WTC11 (cell line): ENCODE measurements at regions not wholly inside any gene's neighbourhood (a gene's known extent, or its start where the extent isn't known, plus 50 kb on each side); places are given as distances from the start of the nearest gene placed in this dataset.

Source experiments
- ATF2 ChIP-seq: sonication (generic); formaldehyde crosslinking; IDR thresholded peaks from 2 replicates; pipeline ENCODE4 v1.8.1; 2022; ENCODE audit warnings: low read depth, missing genetic modification reagents, borderline replicate concordance
- CTCF ChIP-seq: fragments of 200-600 bp; IDR thresholded peaks from 2 replicates; pipeline ENCODE4 v1.8.0; 2022; ENCODE audit warnings: antibody characterized with exemption
- NFYB ChIP-seq: sonication (generic); formaldehyde crosslinking; conservative IDR thresholded peaks from 2 replicates; pipeline ENCODE4 v1.8.0; 2022; ENCODE audit warnings: low read depth, missing genetic modification reagents
- NR3C1 ChIP-seq: sonication (generic); formaldehyde crosslinking; conservative IDR thresholded peaks from 2 replicates; pipeline ENCODE4 v1.8.1; 2023; ENCODE audit warnings: low read depth, mild to moderate bottlenecking, missing genetic modification reagents
- RORB ChIP-seq: fragments of 250-450 bp; sonication (Bioruptor Pico); IDR thresholded peaks from 2 replicates; pipeline ENCODE4 v1.9.0; 2021; ENCODE audit warnings: mild to moderate bottlenecking
- ZMAT4 ChIP-seq: fragments of 250-450 bp; sonication (Bioruptor Pico); IDR thresholded peaks from 2 replicates; pipeline ENCODE4 v1.9.0; 2021; ENCODE audit warnings: mild to moderate bottlenecking
- ZNF232 ChIP-seq: sonication (generic); formaldehyde crosslinking; IDR thresholded peaks from 2 replicates; pipeline ENCODE4 v1.8.0; 2022; ENCODE audit warnings: mild to moderate bottlenecking, missing genetic modification reagents

- TF ChIP-seq CTCF = no peak
- no peak for TF ChIP-seq RORB
- no peak for TF ChIP-seq NR3C1 (CRISPR knock-in tag)
- no peak for TF ChIP-seq ATF2 (CRISPR knock-in tag)
- no peak for TF ChIP-seq ZMAT4 (CRISPR knock-in tag)
- TF ChIP-seq ZNF232 (CRISPR knock-in tag) = no peak
- TF ChIP-seq NFYB (CRISPR knock-in tag) = no peak
These were observed 328.4 kb downstream of the DUSP6 start for GRCh38 chr12:89023936-89024335.
